HG03520 (cell line): ENCODE measurements at regions not wholly inside any gene's neighbourhood (a gene's known extent, or its start where the extent isn't known, plus 50 kb on each side); places are given as distances from the start of the nearest gene placed in this dataset.
"Not testable (repeated sequence)": the region's sequence is repeated elsewhere in the genome, so short reads cannot be mapped to it uniquely, and the experiment has no call there.

Experiments
- ATAC-seq: cut with Tn5 transposase; IDR thresholded peaks from one replicate; pipeline ENCODE4 v1.9.1; 2021; ENCODE audit warnings: mild to moderate bottlenecking, moderate library complexity; ENCODE audit not compliant: unreplicated experiment

GRCh38 chr2:6184532-6185292 lies 492.5 kb downstream of the SOX11 start:
- ATAC-seq: no peak

- ATAC-seq: no peak
These were observed 494.4 kb downstream of the SOX11 start for GRCh38 chr2:6186332-6187151.

DNA sequence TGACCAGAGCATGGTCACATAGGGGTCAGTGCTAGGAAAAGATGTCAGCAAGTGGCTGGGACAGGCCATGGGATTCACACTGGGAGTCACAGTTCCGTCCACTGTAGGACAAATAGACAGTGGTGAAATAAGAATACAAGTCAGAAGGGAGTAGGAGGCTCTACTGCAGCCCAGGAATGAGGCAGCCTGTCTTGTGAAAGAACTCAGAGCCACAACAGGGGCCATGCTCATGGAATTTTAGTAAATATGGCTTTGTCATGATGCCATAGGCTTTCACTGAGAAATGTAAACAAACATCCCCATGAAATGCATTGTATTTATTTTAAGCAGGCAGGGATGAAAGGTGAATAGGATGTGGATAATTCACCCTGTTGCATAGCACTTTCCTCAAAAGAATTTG lies 504.3 kb downstream of the SOX11 start:
- ATAC-seq: no peak

DNA sequence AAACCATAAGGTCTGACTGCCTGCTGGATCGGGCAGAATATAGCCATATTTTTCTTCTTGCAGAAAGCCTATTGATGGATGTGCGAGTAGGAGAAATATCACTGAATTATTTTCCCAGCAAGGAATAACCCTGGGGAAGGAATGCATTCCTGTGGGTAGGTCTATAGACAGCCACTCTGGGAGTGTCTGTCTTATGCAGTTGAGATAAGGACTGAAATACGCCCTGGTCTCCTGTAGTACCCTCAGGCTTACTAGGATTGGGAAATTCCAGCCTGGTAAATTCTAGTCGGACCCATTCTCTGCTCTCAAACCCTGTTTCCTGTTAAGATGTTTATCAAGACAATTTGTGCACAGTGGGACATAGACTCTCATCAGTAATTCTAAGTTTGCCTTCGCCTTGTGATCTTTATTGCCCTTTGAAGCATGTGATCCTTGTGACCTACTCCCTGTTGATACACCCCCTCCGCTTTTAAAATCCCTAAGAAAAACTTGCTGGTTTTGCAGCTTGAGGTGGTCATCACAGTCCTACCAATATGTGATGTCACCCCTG lies 506.3 kb downstream of the SOX11 start:
- not testable (repeated sequence) for ATAC-seq

GRCh38 chr2:6202756-6203155 lies 510.6 kb downstream of the SOX11 start:
- no peak for ATAC-seq

DNA sequence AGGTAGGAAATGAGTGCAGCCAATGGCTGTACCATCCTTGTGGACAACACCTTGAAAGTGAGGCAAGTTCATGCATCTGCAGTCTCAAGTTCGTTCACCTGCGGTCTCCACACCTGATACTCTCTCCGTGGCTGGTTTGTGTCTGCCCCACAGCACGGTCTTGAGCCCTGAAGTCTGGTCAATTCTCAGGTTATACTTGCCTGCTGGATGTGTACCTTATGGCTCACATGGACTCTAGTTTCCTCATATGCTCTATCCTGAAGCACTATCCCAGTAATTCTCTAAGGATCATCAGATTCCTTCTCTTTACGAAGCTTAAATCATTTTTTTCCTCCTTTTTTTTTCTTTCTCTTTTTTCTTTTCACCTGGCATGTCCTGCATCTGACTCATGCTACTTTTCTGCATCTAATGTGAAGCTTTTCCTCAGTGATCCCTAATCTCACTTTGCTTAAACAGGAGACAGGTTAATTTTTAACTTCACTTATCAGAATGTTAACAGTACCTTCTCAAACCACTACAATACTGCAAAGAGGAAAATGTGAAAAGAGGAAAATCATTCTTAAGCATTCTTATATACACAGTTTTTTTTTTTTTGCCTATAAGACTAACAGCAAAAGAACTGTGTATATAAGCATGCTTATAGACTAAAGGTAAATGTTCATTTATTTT lies 511.2 kb downstream of the SOX11 start:
- no peak for ATAC-seq

- no peak for ATAC-seq
These were observed 514.7 kb downstream of the SOX11 start for GRCh38 chr2:6206882-6207281.

DNA sequence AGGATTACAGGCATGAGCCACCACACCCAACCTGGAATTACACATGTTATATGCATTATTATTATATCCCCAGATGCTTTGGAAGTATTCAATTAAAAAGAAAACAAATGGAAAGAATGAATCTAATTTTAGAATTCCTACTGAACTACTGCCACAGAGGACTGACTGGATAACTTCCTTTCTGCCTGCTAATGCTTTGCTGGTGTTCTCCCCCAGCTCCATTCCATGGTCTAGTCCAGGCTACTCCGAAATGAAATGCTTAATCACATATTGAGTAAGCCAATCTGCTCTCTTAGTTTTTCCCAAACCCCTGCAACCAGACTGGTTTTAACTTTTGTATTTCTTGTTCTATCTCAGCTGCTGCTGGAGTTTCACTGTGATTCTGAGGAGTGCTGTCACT lies 519.1 kb downstream of the SOX11 start:
- no peak for ATAC-seq

GRCh38 chr2:6212491-6212890 lies 520.3 kb downstream of the SOX11 start:
- ATAC-seq: no peak

- ATAC-seq: no peak
These were observed 521.0 kb downstream of the SOX11 start for GRCh38 chr2:6213056-6213780.

GRCh38 chr2:6214471-6214870 lies 522.3 kb downstream of the SOX11 start:
- ATAC-seq: no peak

DNA sequence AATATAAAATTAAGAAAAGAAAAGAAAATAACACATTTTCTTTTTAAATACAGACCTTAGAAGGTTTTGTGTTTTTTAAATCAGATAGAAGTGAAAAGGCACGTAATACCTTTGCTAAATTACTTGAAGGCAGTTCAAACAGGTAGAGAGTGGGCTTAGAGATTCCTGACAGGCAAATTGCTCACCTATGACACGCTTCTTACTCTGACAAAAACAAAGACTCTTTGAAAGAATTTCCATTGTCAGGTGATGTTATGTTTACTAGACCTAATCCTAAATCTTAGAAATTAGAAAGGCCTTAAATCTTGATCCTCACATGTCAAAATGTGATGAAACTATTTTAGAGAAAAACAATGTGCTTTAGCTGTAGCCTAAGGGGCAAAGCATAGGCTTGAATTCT lies 522.9 kb downstream of the SOX11 start:
- ATAC-seq: no peak

DNA sequence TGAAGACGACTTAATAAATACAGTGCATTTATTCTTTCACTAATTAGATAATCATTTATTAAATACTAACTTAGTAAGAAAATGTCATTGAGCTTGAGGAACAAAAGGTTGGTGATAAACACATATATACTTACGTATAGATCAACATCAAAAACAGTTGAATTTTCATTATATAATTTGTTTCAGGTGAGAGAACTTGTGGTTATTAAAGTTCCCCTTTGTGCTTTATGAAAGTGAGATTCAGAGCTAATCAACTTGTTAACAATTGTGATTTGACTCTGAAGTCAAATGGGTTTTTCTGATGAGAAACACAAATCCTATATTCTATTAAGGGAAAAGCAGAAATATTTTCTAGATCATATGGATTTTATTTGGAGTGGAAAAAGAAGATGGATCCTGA lies 524.0 kb downstream of the SOX11 start:
- ATAC-seq: no peak

DNA sequence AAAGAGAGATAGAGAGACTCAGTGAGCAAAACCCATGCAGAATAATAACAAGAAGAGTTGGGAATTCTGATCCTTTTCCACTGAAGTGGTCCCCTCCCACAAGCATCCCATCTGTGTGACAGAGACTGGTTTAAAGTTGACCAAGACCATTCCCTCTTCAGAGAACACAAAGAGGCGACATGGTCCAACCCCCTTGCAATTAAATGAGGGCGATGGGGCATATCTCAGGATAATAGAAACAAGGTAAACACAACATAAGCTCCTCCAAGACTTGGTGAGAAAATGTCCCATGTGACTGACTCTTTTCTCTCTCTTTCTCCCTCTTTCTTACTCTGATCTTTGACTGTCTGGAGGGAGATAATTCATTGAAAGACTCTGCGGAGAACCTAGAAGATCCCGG lies 526.7 kb downstream of the SOX11 start:
- no peak for ATAC-seq

DNA sequence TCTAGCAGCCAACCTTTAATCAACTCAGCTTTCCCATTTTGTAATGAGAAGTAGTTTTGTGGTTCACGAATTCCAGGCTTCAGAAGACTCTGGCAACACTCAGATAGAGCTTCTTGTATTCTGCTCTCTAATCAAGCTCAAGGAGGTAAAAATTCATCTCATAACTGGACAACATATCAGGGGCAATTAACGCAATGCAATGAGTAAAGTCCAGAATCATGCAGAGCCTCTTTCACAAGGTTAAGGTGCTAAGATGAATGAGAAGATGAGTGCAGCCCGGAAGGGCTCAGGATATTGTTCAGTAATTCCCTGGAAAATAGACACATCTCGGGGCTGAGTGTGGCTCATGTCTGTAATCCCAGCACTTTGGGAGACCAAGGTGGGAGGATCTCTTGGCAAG lies 527.7 kb downstream of the SOX11 start:
- ATAC-seq: no peak

DNA sequence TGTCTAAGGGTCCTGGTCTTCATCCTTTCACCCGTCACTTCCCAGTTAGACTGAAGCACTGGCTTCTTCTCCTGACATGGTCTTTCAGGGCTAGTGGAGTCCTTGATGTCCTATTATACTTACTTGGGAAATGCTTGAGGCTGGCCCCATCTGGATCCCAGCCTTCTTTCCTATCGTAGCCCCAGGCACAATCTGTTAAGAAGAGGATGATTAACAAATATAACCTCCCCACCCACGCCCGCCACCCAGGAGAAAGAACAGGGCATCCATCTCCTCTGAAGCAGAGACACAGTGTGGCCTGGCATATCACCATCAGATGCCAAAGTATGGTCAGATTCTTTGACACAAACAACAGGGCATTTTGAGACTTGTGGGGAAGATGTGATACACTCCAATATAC lies 530.1 kb downstream of the SOX11 start:
- no peak for ATAC-seq

DNA sequence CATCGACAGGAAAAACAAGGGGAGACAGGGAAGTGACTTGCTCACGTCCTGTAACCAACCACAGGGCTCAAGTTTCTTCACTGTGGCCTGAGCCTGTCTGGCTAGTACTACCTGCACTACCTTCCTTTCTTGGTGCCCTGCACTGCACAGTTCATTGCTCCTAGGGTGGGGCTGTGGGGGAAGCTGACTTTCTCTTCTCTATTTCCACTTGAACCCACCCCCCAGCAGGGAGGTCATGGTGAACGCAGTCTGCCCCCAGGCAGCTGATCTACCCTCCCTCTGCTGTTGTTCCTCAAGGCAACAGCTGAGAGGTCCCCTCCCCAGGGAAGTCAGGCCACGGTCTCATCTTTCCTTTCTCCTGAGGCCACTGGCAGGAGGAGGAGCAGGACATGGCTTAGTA lies 532.1 kb downstream of the SOX11 start:
- ATAC-seq: no peak

DNA sequence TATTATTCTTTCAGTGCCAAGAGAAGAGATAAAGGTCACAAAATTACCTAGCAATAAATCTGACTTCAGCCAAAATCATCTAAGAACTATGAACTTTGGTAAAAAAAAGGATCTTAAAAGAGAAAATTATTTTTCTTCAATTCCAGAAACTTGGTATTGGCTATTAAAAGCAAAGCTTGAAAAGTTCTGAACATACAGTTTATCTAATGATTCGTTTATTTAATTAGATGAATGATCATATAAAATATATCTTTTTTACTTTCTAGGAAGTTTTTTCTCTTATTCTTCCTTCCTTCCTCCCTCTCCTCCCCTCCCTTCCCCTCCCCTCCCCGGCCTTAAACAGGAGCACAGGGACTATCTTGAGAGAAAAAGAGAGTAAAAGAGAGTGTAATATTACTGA lies 536.1 kb downstream of the SOX11 start:
- ATAC-seq: no peak

DNA sequence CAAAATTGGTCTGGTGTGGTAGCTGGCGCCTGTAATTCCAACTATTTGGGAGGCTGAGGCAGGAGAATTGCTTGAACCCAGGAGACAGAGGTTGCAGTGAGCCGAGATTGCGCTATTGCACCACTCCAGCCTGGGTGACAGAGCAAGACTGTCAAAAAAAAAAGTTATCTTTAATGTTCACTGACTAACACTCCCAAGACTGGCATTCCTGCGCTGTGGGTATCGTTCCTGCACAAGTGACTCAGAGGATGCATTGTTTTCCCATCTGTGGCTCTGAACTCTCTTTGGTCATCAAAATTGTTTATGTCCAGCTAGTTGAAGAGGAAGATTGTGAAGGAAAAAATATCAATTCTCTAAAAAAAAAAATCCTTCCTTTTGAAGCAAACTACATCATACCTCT lies 539.0 kb downstream of the SOX11 start:
- no peak for ATAC-seq

DNA sequence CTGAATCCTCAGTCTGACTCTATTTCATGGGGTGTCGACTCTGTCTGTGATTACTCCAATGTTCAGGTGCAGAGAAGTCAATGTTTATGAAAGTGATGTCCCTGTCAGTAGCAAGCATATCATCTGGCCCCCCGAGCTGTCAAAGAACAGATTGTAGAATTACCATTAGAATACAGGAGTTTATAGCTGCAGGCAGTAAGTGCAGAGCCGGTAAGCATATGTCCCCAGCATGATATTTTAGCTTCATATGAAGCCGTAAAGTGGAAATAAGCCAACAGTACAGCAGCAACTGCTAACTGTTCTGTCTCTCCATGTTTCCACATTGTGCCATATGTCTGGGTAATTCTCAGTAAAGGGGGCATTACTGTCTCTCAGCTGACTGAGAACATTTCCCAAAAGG lies 541.8 kb downstream of the SOX11 start:
- no peak for ATAC-seq

- ATAC-seq: no peak
These were observed 542.5 kb downstream of the SOX11 start for GRCh38 chr2:6234702-6235101.
